CD4-positive, alpha-beta T cell (primary cell): ENCODE measurements at regions not wholly inside any gene's neighbourhood (a gene's known extent, or its start where the extent isn't known, plus 50 kb on each side); places are given as distances from the start of the nearest gene placed in this dataset.

ENCODE experiments used
- ATAC-seq: fragments of 200-7000 bp; cut with Tn5 transposase; one replicate; pipeline ENCODE4 v1.10.0; 2022; ENCODE audit warnings: mild to moderate bottlenecking; ENCODE audit not compliant: poor library complexity
- CTCF ChIA-PET: fragments of 350-600 bp; sonication (Branson Sonifier 250); formaldehyde crosslinking; loops from one replicate; lab custom pipeline; 2021; ENCODE audit warnings: antibody characterized with exemption, inconsistent platforms; lab: Charles Lee
- POLR2A ChIA-PET: fragments of 350-600 bp; sonication (Branson Sonifier 250); formaldehyde crosslinking; loops from one replicate; lab custom pipeline; 2021; ENCODE audit warnings: antibody characterized with exemption, inconsistent platforms; lab: Charles Lee
- DNase-seq, 14 experiments: peaks; one replicate each; pipeline ENCODE4 v3.0.0-alpha.2; 2013 to 2020; ENCODE audit warnings: mixed read lengths in 2 of 14
- H3K27ac ChIP-seq, 2 donors: one replicate each; pipeline versions ENCODE4 v1.5.1 to v1.7.0; 2013; ENCODE audit warnings: low read length in 2 of 2, low read depth in 1 of 2, mild to moderate bottlenecking in 1 of 2
- H3K27me3 ChIP-seq, 2 experiments: 1 replicate in 1 of 2; 2 replicates in 1 of 2; pipeline versions ENCODE4 v1.6.1 to v1.7.0; 2013; ENCODE audit warnings: low read length in 2 of 2, control low read depth in 1 of 2, mild to moderate bottlenecking in 1 of 2, moderate library complexity in 1 of 2; ENCODE audit not compliant: insufficient read depth in 2 of 2, control insufficient read depth in 1 of 2
- H3K36me3 ChIP-seq: one replicate; pipeline ENCODE4 v1.6.1; 2013; ENCODE audit warnings: low read length, control low read depth; ENCODE audit not compliant: insufficient read depth
- H3K4me1 ChIP-seq: one replicate; pipeline ENCODE4 v1.6.1; 2013; ENCODE audit warnings: low read length, control low read depth; ENCODE audit not compliant: insufficient read depth
- H3K4me3 ChIP-seq: one replicate; pipeline ENCODE4 v1.5.1; 2013; ENCODE audit warnings: mild to moderate bottlenecking, low read length, moderate library complexity
- H3K9me3 ChIP-seq, 2 experiments: 1 replicate in 1 of 2; 2 replicates in 1 of 2; pipeline versions ENCODE4 v1.6.1 to v1.7.0; 2013; ENCODE audit warnings: low read length in 2 of 2, mild to moderate bottlenecking in 2 of 2, control low read depth in 1 of 2, moderate library complexity in 1 of 2; ENCODE audit not compliant: control insufficient read depth in 1 of 2, insufficient read depth in 1 of 2
- H3K27ac Mint-ChIP-seq: one replicate; pipeline ENCODE4 v1.8.0; 2020; ENCODE audit warnings: mixed read lengths
- H3K27me3 Mint-ChIP-seq: one replicate; pipeline ENCODE4 v1.8.0; 2021; ENCODE audit warnings: mixed read lengths
- H3K36me3 Mint-ChIP-seq: one replicate; pipeline ENCODE4 v1.8.0; 2021; ENCODE audit warnings: low read depth, mixed read lengths
- H3K4me1 Mint-ChIP-seq: one replicate; pipeline ENCODE4 v1.8.0; 2021; ENCODE audit warnings: low read depth, mixed read lengths
- H3K4me3 Mint-ChIP-seq: one replicate; pipeline ENCODE4 v1.8.0; 2020; ENCODE audit warnings: mild to moderate bottlenecking, mixed read lengths
- H3K9me3 Mint-ChIP-seq: one replicate; pipeline ENCODE4 v1.8.0; 2020; ENCODE audit warnings: mixed read lengths
- CTCF ChIP-seq: fragments of 200-600 bp; IDR thresholded peaks from one replicate; pipeline ENCODE4 v1.8.0; 2022; ENCODE audit warnings: antibody characterized with exemption, mild to moderate bottlenecking
- intact Hi-C, 2 experiments: fragments of 100-400 bp; cut with DNase I in 1 of 2; cut with micrococcal nuclease in 1 of 2; formaldehyde crosslinking; loops; one replicate each; pipeline versions ENCODE4 v1.15.1 to v1.9.0; 2023 to 2025; cut with DNase I, micrococcal nuclease

DNA sequence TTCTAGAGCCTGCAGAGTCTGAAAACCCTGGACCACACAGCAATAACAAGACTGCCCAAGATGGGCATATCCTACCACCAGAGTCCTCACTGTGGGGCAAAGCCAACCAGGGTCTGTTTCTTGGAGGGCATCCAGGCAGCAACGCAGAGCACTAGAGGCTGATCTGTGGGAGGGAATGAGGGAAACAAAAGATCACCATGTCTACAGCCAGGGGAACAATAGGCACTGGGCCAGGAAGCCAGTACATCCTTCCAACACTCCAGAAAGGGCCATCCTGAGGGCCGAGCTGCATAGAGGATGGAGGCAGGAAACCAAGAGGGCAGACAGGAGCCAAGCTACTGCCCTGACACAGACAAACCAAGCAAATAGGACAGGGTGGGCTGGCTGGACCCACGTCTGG is 416.1 kb upstream of the IRX4 start:
- intact Hi-C loops: no loop called here
- Mint-ChIP-seq H3K36me3 (no peaks in the 10 kb centered on the region), H3K9me3 (no peaks in the 10 kb centered on the region), H3K4me3 (no peak overlapping the region), H3K27me3 (peaks cover 12% of the 10 kb centered on the region), H3K4me1 (no peaks in the 10 kb centered on the region), H3K27ac (no peak overlapping the region)
- Histone ChIP-seq H3K27me3 (no peaks in the 10 kb centered on the region), H3K9me3 (peaks cover 0 to 12% of the 10 kb centered on the region in 2 experiments), H3K4me3 (no peak overlapping the region), H3K36me3 (no peaks in the 10 kb centered on the region), H3K4me1 (no peaks in the 10 kb centered on the region), H3K27ac (no peak overlapping the region)
- ChIA-PET CTCF (no interaction called here), POLR2A (no interaction called here)
- TF ChIP-seq CTCF: no peak
- no peak for ATAC-seq
- no peak for DNase-seq

DNA sequence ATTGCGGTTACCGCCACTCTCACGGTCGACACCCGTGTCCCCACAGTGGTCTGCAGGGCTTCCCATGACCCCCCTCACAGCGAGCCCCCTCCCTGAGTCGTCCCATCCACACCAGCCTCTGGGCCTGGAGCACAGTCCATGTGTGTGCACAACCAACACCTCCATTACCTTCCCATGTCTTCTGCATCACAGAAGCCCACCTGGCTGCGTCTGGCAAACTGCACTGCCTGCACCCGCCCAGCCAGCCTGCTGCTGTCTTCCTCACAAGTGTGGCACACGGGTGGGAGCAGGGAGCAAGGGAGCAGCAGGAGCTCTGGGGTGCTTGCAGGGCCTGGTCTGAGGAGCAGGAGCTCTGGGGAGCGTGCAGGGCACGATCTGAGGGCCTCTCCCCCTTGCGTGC is 415.3 kb upstream of the IRX4 start:
- Histone ChIP-seq H3K4me3 (no peak overlapping the region), H3K27me3 (no peaks in the 10 kb centered on the region), H3K27ac (no peak overlapping the region), H3K36me3 (no peaks in the 10 kb centered on the region), H3K9me3 (peaks cover 0 to 12% of the 10 kb centered on the region in 2 experiments), H3K4me1 (no peaks in the 10 kb centered on the region)
- no peaks in the 10 kb centered on the region for H3K4me1 Mint-ChIP-seq
- POLR2A ChIA-PET: no interaction called here
- H3K27ac Mint-ChIP-seq: no peak overlapping the region
- CTCF ChIA-PET: no interaction called here
- peaks cover 11% of the 10 kb centered on the region for H3K27me3 Mint-ChIP-seq
- no peak overlapping the region for H3K4me3 Mint-ChIP-seq
- TF ChIP-seq CTCF: no peak
- DNase-seq (no peak), ATAC-seq (no peak)
- H3K36me3 Mint-ChIP-seq: no peaks in the 10 kb centered on the region
- H3K9me3 Mint-ChIP-seq: no peaks in the 10 kb centered on the region
- intact Hi-C loops: no loop called here

GRCh38 chr5:2295476-2295875 is 412.8 kb upstream of the IRX4 start:
- no peaks in the 10 kb centered on the region for H3K9me3 Mint-ChIP-seq
- Histone ChIP-seq H3K27me3 (no peaks in the 10 kb centered on the region), H3K9me3 (peaks cover 0 to 15% of the 10 kb centered on the region in 2 experiments), H3K4me3 (no peak overlapping the region), H3K4me1 (no peaks in the 10 kb centered on the region), H3K36me3 (no peaks in the 10 kb centered on the region), H3K27ac (no peak overlapping the region)
- DNase-seq: no peak
- ATAC-seq: no peak
- no peaks in the 10 kb centered on the region for H3K36me3 Mint-ChIP-seq
- ChIA-PET CTCF (no interaction called here), POLR2A (no interaction called here)
- no peaks in the 10 kb centered on the region for H3K4me1 Mint-ChIP-seq
- H3K27me3 Mint-ChIP-seq: no peaks in the 10 kb centered on the region
- no peak overlapping the region for H3K27ac Mint-ChIP-seq
- intact Hi-C loops: no loop called here
- TF ChIP-seq CTCF: no peak
- H3K4me3 Mint-ChIP-seq: no peak overlapping the region
